Effector memory CD8-positive, alpha-beta T cell (primary cell): ENCODE measurements at regions not wholly inside any gene's neighbourhood (a gene's known extent, or its start where the extent isn't known, plus 50 kb on each side); places are given as distances from the start of the nearest gene placed in this dataset.
"Not testable (repeated sequence)": the region's sequence is repeated elsewhere in the genome, so short reads cannot be mapped to it uniquely, and the experiment has no call there.

Source experiments
- ATAC-seq: fragments of 150-1000 bp; cut with Tn5 transposase; replicated peaks from 2 replicates; pipeline ENCODE4 v1.10.0; 2021; ENCODE audit warnings: mild to moderate bottlenecking, moderate library complexity
- DNase-seq, 3 experiments: peaks; one replicate each; pipeline ENCODE4 v3.0.0; 2021
- H3K27ac Mint-ChIP-seq, 2 donors: one replicate each; pipeline ENCODE4 v1.8.0; 2022; ENCODE audit warnings: mild to moderate bottlenecking in 2 of 2, mixed read lengths in 2 of 2, moderate library complexity in 2 of 2
- H3K27me3 Mint-ChIP-seq, 2 donors: one replicate each; pipeline ENCODE4 v1.8.0; 2022; ENCODE audit warnings: mixed read lengths in 2 of 2
- H3K36me3 Mint-ChIP-seq: one replicate; pipeline ENCODE4 v1.8.0; 2022; ENCODE audit warnings: mild to moderate bottlenecking, moderate library complexity, mixed read lengths; ENCODE audit not compliant: insufficient read depth
- H3K4me1 Mint-ChIP-seq, 2 donors: one replicate each; pipeline ENCODE4 v1.8.0; 2022; ENCODE audit warnings: low read depth in 2 of 2, mixed read lengths in 2 of 2
- H3K4me3 Mint-ChIP-seq, 2 donors: one replicate each; pipeline ENCODE4 v1.8.0; 2022; ENCODE audit warnings: mild to moderate bottlenecking in 2 of 2, mixed read lengths in 2 of 2, moderate library complexity in 2 of 2
- H3K9me3 Mint-ChIP-seq, 2 donors: one replicate each; pipeline ENCODE4 v1.8.0; 2022; ENCODE audit warnings: mixed read lengths in 2 of 2

DNA sequence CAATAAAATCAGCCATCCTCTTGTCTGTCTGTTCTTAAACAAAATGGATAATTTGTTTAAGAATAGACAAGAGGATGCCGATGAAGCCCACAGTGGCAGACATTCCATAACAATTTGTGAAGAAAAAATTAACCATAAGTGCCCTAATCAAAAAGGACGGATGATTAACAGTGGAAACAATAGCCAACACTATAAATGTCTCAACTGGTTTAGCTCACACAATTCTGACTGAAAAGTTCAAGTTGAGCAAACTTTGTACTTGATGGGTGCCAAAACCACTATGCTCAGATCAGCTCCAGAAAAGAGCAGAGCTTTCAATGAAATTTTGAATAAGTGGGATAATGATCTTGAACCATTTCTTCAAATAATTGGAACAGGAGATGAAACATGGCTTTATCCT, 202.2 kb upstream of the OR4E1 start:
- Mint-ChIP-seq H3K36me3 (no peaks in the 10 kb centered on the region), H3K4me3 (peak overlapping the region in 1 of 2 donors; percentile 77), H3K4me1 (peaks cover 12 to 28% of the 10 kb centered on the region in 2 donors), H3K27me3 (no peaks in the 10 kb centered on the region), H3K27ac (peak overlapping the region in 1 of 2 donors; percentile 87), H3K9me3 (no peaks in the 10 kb centered on the region)
- ATAC-seq = no peak
- no peak for DNase-seq

DNA sequence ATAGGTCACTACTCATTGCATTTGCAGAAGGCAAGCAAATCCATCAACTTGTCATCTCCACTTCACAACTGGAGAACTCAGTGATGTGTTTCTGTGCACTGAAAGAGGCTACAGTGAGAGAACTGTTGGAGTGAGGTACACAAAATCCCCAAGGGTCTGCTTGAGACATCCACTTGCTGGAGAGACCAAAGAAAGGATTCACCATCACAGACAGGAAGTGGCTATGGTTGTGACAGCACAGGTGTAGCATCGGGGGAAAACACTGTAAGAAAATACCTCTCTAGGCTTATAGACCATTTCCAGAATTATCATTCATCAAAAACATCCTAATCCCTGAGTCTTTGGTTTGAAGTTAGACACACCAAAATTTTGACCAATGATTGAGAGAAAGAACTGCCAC, 201.3 kb upstream of the OR4E1 start:
- Mint-ChIP-seq H3K9me3 (peaks cover 0 to 2% of the 10 kb centered on the region in 2 donors), H3K27me3 (no peaks in the 10 kb centered on the region), H3K4me1 (peaks cover 12 to 28% of the 10 kb centered on the region in 2 donors), H3K36me3 (no peaks in the 10 kb centered on the region), H3K4me3 (peak overlapping the region; percentile 72 to 77), H3K27ac (peak overlapping the region; percentile 70 to 87)
- DNase-seq = no peak
- peak; percentile 67 for ATAC-seq

DNA sequence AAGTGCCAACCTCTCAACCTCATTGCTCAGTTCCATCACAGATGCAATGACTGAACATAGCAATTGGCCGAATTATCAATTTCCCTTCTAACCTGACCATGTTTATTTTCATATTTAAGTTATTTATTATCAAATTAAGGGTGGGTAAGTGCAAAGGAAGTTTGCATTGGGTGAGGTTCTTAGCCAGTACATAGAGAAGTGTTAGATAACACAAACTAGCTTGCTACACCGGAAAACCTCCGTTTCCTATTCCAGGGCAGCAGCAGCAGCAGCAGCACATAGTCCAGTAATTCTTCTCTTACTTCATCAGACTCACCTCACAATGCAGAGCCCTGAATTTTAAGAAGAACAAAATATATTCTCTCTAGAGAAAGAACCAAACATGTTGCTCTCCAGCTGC, 200.5 kb upstream of the OR4E1 start:
- Mint-ChIP-seq H3K9me3 (peaks cover 0 to 2% of the 10 kb centered on the region in 2 donors), H3K4me1 (peaks cover 12 to 29% of the 10 kb centered on the region in 2 donors), H3K36me3 (no peaks in the 10 kb centered on the region), H3K4me3 (peak overlapping the region; percentile 72 to 77), H3K27me3 (no peaks in the 10 kb centered on the region), H3K27ac (peak overlapping the region; percentile 70 to 87)
- DNase-seq (no peak), ATAC-seq (peak; percentile 91)

DNA sequence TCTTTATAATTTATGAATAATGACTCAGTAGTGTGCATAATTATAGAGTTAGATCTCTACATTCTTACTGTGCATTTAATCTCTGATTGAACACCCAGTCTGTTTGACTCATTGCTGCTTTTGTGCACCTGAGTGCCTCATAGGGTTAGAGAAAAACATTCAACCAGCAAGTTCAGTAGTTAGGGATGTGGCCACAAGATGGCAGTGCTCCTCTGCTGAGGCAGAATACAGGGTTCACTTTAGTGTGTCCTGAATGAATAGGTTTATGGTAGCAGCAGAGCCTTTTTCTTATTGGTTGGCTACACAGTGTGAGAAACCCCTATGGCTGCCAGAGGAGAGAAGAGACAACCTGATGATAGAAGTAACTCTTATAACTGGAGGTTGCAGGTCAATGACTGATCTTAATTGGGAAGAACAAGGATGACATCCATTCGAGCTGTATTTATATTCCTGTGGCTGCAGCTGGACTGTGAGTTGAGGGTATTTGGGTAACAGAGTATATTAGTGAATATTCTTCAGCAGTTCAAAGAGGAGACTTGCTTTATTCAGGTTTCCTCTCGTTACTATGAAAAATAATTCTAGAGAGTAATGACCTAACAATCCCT, 194.9 kb upstream of the OR4E1 start:
- H3K4me3 Mint-ChIP-seq = peak overlapping the region; percentile 34 to 71
- DNase-seq (peak; percentile 65 to 76 (median 69)), ATAC-seq (peak; percentile 92)
- peaks cover 0 to 2% of the 10 kb centered on the region in 2 donors for H3K9me3 Mint-ChIP-seq
- peak overlapping the region in 1 of 2 donors; percentile 10 for H3K27ac Mint-ChIP-seq
- H3K4me1 Mint-ChIP-seq = peaks cover 5 to 17% of the 10 kb centered on the region in 2 donors
- H3K36me3 Mint-ChIP-seq = no peaks in the 10 kb centered on the region
- H3K27me3 Mint-ChIP-seq = no peaks in the 10 kb centered on the region

DNA sequence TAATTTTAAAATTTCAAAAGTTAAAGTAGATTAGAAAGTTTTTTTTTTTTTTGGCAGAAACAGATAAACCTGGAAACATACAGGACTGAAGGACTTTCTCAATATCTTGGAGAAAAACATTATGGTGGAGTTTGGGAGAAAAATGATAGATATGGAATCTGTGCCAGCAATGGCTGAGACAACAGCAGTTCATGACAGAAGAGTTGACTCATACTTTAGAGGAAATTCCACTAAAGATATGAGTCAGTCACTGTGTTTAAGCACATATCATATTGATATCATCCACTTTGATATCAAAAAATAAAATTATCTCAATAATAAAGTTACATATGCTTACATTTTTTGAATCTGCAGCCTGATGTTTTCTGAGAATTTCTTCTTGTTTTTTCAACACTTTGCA, 193.9 kb upstream of the OR4E1 start:
- H3K4me1 Mint-ChIP-seq = peaks cover 5 to 19% of the 10 kb centered on the region in 2 donors
- no peak overlapping the region for H3K4me3 Mint-ChIP-seq
- no peak overlapping the region for H3K27ac Mint-ChIP-seq
- H3K36me3 Mint-ChIP-seq = no peaks in the 10 kb centered on the region
- peaks cover 0 to 2% of the 10 kb centered on the region in 2 donors for H3K9me3 Mint-ChIP-seq
- ATAC-seq (no peak), DNase-seq (no peak)
- H3K27me3 Mint-ChIP-seq = no peaks in the 10 kb centered on the region

DNA sequence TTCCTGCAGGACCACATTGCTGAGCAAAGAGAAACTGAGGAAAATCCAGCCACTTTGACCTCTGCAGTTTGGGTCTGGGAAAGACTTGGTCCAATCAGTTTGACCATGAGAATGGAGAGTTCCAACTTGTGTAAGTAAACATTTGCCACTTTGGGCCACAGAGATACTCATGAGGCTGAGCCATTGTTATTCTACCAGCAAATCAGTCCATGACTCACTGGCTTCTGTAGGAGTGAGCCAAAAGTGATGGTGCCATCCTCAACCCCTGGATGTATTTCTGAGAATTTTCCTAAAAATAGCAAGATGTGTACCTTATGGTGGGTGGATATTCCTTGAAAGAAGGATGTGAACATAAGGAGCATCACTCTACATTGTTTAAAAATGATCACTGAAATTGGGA, 192.9 kb upstream of the OR4E1 start:
- no peak overlapping the region for H3K27ac Mint-ChIP-seq
- H3K27me3 Mint-ChIP-seq = no peaks in the 10 kb centered on the region
- ATAC-seq = no peak
- H3K9me3 Mint-ChIP-seq = peaks cover 0 to 2% of the 10 kb centered on the region in 2 donors
- H3K4me3 Mint-ChIP-seq = no peak overlapping the region
- no peaks in the 10 kb centered on the region for H3K36me3 Mint-ChIP-seq
- peaks cover 5 to 19% of the 10 kb centered on the region in 2 donors for H3K4me1 Mint-ChIP-seq
- no peak for DNase-seq

DNA sequence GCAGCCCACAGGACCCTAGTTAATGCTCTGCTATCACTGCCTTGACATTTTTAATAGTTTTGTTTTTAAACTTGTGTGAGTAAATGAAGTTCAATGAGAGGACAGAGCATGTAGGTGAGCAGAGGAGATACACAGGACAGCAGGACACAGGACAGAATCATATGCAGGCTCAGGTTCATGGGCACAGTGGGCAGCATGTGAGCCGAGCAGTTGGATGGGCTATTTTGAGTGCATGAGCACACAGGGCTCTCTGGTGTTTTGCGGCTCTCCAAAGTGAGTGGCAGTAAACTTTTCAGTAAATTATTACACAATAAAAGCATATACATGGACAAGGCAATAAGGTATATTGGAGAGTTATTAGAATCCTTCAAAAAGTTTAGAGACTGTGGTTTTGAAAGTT, 189.7 kb upstream of the OR4E1 start:
- ATAC-seq = no peak

DNA sequence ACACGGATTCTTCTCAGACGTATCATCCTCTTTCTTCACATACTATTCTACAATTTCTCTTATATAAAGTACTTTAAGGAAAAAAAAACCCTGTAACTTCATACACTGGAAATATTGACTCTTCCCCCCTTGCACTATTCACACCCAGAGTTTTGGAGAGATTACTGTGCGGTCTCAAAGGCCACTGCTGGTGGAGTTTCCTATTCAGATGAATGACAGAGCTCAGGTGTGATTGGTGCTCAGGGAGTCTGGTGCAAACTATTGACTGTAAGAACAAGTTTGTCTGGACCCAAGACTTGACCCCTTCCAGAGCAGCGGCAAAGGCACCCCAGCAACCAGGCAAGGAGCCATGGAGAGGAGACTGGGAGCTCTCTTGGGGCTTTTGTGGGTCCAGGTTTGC, 187.5 kb upstream of the OR4E1 start:
- H3K36me3 Mint-ChIP-seq = no peaks in the 10 kb centered on the region
- H3K27me3 Mint-ChIP-seq = peaks cover 5 to 19% of the 10 kb centered on the region in 2 donors
- no peak overlapping the region for H3K27ac Mint-ChIP-seq
- no peaks in the 10 kb centered on the region for H3K9me3 Mint-ChIP-seq
- ATAC-seq (no peak), DNase-seq (no peak)
- H3K4me1 Mint-ChIP-seq = peaks cover 4 to 8% of the 10 kb centered on the region in 2 donors
- H3K4me3 Mint-ChIP-seq = peak overlapping the region; percentile 37 to 54

More for the DNA sequence above, 189.7 kb upstream of the OR4E1 start:
- Mint-ChIP-seq H3K27me3 (peaks cover 5 to 12% of the 10 kb centered on the region in 2 donors), H3K36me3 (no peaks in the 10 kb centered on the region), H3K4me3 (peak overlapping the region; percentile 31 to 66), H3K9me3 (no peaks in the 10 kb centered on the region), H3K27ac (peak overlapping the region in 1 of 2 donors; percentile 69), H3K4me1 (peaks cover 4 to 9% of the 10 kb centered on the region in 2 donors)
- no peak for DNase-seq

DNA sequence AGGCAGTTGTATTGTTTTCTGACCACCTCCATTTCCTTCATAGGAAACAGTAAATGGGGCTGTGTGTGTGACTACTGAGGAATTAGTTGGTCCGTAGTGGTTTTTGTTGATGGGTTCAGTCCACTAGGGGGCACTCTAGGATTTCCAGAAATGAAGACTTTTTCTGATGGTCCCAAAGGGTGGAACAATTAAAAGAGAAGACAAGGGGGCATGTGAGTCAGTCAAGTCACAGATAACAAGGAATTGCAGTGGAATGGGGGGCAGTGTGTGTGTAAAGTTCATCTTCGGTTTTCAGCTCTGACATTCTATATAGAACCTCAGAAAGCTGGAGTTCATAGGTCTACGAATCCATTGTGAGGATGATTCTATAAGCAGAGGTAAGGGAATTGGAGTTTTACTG, 186.6 kb upstream of the OR4E1 start:
- Mint-ChIP-seq H3K4me3 (peak overlapping the region; percentile 35 to 37), H3K27me3 (peaks cover 5 to 19% of the 10 kb centered on the region in 2 donors), H3K36me3 (no peaks in the 10 kb centered on the region), H3K27ac (peak overlapping the region in 1 of 2 donors; percentile 24), H3K9me3 (no peaks in the 10 kb centered on the region), H3K4me1 (peaks cover 4 to 8% of the 10 kb centered on the region in 2 donors)
- peak; percentile 29 to 52 (median 37) for DNase-seq
- ATAC-seq = peak; percentile 36

DNA sequence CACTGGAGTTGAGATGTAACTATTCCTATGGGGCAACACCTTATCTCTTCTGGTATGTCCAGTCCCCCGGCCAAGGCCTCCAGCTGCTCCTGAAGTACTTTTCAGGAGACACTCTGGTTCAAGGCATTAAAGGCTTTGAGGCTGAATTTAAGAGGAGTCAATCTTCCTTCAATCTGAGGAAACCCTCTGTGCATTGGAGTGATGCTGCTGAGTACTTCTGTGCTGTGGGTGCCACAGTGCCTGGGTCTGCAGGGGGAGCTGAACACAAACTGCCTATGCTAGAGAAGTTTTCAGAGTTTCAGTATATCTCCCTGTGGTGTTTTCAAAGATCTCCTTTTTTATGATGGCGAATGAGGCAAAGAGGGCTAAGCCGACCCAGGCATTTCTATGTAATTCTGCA, 179.2 kb upstream of the OR4E1 start:
- Mint-ChIP-seq H3K4me3 (peak overlapping the region; percentile 59 to 81), H3K9me3 (no peaks in the 10 kb centered on the region), H3K27me3 (peaks cover 8 to 22% of the 10 kb centered on the region in 2 donors), H3K36me3 (peaks cover 7% of the 10 kb centered on the region), H3K4me1 (peaks cover 4 to 9% of the 10 kb centered on the region in 2 donors), H3K27ac (peak overlapping the region in 1 of 2 donors; percentile 65)
- DNase-seq (no peak), ATAC-seq (no peak)

DNA sequence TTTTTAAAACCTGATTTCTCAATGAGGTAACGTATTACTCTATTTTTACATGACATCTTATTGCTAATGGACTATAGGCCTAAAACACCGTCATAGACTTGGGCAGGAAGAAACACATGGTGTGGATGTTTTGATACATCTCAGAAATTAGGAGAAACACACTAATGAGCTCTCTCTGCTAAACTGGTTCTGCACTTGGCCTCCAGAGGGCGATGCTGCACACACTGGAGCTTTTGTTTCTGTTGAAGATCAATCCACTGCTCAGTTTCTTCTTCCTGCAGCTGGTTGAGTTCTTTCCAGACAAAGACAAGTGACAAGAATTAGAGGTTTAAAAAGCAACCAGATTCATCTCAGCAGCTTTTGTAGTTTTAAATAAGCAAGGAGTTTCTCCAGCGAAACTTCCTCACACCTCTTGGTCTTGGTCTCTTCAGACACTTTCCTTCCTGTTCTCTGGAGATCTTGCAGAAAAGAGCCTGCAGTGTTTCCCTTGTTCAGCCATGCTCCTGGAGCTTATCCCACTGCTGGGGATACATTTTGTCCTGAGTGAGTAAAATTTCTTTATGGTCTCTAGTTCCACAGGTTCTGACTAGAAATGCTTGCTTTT, 178.5 kb upstream of the OR4E1 start:
- ATAC-seq = peak; percentile 81
- peaks cover 4 to 9% of the 10 kb centered on the region in 2 donors for H3K4me1 Mint-ChIP-seq
- no peaks in the 10 kb centered on the region for H3K9me3 Mint-ChIP-seq
- H3K27ac Mint-ChIP-seq = peak overlapping the region; percentile 51 to 65
- peaks cover 7% of the 10 kb centered on the region for H3K36me3 Mint-ChIP-seq
- peak overlapping the region; percentile 59 to 81 for H3K4me3 Mint-ChIP-seq
- peak; percentile 50 to 62 (median 61) for DNase-seq
- H3K27me3 Mint-ChIP-seq = peaks cover 8 to 21% of the 10 kb centered on the region in 2 donors

DNA sequence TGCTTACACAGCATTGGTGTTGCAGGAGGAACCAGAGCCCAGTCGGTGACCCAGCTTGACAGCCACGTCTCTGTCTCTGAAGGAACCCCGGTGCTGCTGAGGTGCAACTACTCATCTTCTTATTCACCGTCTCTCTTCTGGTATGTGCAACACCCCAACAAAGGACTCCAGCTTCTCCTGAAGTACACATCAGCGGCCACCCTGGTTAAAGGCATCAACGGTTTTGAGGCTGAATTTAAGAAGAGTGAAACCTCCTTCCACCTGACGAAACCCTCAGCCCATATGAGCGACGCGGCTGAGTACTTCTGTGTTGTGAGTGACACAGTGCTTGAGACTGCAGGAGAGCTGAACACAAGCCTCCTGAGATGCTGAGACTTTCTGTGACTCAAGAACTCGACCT, 173.3 kb upstream of the OR4E1 start:
- ATAC-seq (peak; percentile 67), DNase-seq (peak in 1 of 3 experiments; percentile 14)
- Mint-ChIP-seq H3K4me3 (peak overlapping the region; percentile 76 to 85), H3K27ac (peak overlapping the region; percentile 36 to 70), H3K27me3 (peaks cover 15 to 45% of the 10 kb centered on the region in 2 donors)
- not testable (repeated sequence) for H3K9me3 Mint-ChIP-seq, H3K4me1 Mint-ChIP-seq, H3K36me3 Mint-ChIP-seq

DNA sequence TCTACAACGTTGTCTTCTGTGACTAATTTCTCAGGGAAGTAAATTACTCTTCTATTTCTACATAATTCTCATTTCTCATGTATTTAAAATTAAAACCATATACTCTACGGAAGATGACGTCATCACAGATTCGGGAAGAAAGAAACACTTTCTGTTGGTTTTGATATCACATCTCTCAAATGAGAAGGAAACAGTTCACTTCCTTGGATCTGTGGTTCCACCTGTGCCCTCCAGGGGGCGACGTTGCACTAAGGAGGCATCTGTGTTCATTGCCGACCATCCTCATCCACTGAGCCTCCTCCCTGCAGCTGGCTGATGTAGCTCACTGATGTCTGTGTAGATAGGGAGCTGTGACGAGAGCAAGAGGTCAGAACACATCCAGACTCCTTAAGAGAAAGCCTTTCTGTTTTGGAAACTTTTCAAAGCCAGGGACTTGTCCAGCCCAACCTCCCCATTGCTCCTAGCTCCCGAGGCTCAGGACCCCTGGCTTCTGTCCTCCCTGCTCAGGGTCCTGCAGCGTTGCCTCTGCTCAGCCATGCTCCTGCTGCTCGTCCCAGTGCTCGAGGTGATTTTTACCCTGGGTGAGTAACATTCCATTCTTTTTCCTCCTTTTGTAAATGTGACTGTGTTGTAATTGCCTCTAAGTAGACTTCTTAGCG, 172.7 kb upstream of the OR4E1 start:
- H3K4me3 Mint-ChIP-seq = peak overlapping the region; percentile 76 to 85
- DNase-seq = peak; percentile 50 to 67 (median 55)
- peaks cover 8% of the 10 kb centered on the region for H3K36me3 Mint-ChIP-seq
- peak overlapping the region; percentile 36 to 70 for H3K27ac Mint-ChIP-seq
- no peaks in the 10 kb centered on the region for H3K9me3 Mint-ChIP-seq
- ATAC-seq = peak; percentile 85
- peaks cover 4 to 10% of the 10 kb centered on the region in 2 donors for H3K4me1 Mint-ChIP-seq
- peaks cover 15 to 45% of the 10 kb centered on the region in 2 donors for H3K27me3 Mint-ChIP-seq
